H9 (cell line): ENCODE measurements at regions not wholly inside any gene's neighbourhood (a gene's known extent, or its start where the extent isn't known, plus 50 kb on each side); places are given as distances from the start of the nearest gene placed in this dataset.

Source experiments
- DNase-seq: peaks from one replicate; pipeline ENCODE4 v3.0.0-alpha.2; 2017
- H2AFZ ChIP-seq: one replicate; pipeline ENCODE4 v1.6.1; 2013; ENCODE audit warnings: mild to moderate bottlenecking, low read length, control low read depth, moderate library complexity
- H2AK5ac ChIP-seq: 2 replicates; pipeline ENCODE4 v1.6.1; 2013; ENCODE audit warnings: low read length, control low read depth, mixed read lengths; ENCODE audit not compliant: insufficient read length
- H2BK120ac ChIP-seq: one replicate; pipeline ENCODE4 v1.6.1; 2013; ENCODE audit warnings: low read depth, mild to moderate bottlenecking, low read length, control low read depth, inconsistent platforms; ENCODE audit not compliant: poor library complexity, severe bottlenecking
- H2BK12ac ChIP-seq: 2 replicates; pipeline ENCODE4 v1.6.1; 2013; ENCODE audit warnings: low read length, control low read depth, mixed read lengths, low read depth; ENCODE audit not compliant: insufficient read length
- H2BK15ac ChIP-seq: 2 replicates; pipeline ENCODE4 v1.6.1; 2013; ENCODE audit warnings: low read depth, low read length, control low read depth
- H2BK20ac ChIP-seq: one replicate; pipeline ENCODE4 v1.6.1; 2013; ENCODE audit warnings: low read depth, mild to moderate bottlenecking, low read length, control low read depth, inconsistent platforms; ENCODE audit not compliant: poor library complexity, severe bottlenecking
- H2BK5ac ChIP-seq: 2 replicates; pipeline ENCODE4 v1.6.1; 2013; ENCODE audit warnings: low read length, control low read depth, mixed read lengths; ENCODE audit not compliant: insufficient read length
- H3K14ac ChIP-seq: 2 replicates; pipeline ENCODE4 v1.6.1; 2013; ENCODE audit warnings: low read length, control low read depth; ENCODE audit not compliant: insufficient read depth
- H3K18ac ChIP-seq: 2 replicates; pipeline ENCODE4 v1.6.1; 2013; ENCODE audit warnings: low read depth, mild to moderate bottlenecking, mixed read lengths, low read length, control low read depth; ENCODE audit not compliant: insufficient read length
- H3K23ac ChIP-seq: 2 replicates; pipeline ENCODE4 v1.6.1; 2013; ENCODE audit warnings: low read length, control low read depth, mixed read lengths, low read depth; ENCODE audit not compliant: insufficient read length
- H3K23me2 ChIP-seq: 2 replicates; pipeline ENCODE4 v1.6.1; 2013; ENCODE audit warnings: low read depth, mild to moderate bottlenecking, mixed read lengths, low read length, control low read depth; ENCODE audit not compliant: insufficient read length, poor library complexity, severe bottlenecking
- H3K27ac ChIP-seq: 2 replicates; pipeline ENCODE4 v1.5.1; 2013; ENCODE audit warnings: low read length, control low read depth, mixed read lengths, low read depth; ENCODE audit not compliant: insufficient read length
- H3K27me3 ChIP-seq: 2 replicates; pipeline ENCODE4 v1.6.1; 2013; ENCODE audit warnings: low read length, control low read depth, inconsistent platforms; ENCODE audit not compliant: insufficient read depth
- H3K4ac ChIP-seq: 2 replicates; pipeline ENCODE4 v1.6.1; 2013; ENCODE audit warnings: low read depth, mild to moderate bottlenecking, control low read depth, inconsistent platforms, low read length, moderate library complexity
- H3K4me1 ChIP-seq: 2 replicates; pipeline ENCODE4 v1.6.1; 2013; ENCODE audit warnings: low read length, control low read depth, inconsistent platforms; ENCODE audit not compliant: insufficient read depth
- H3K4me2 ChIP-seq: 2 replicates; pipeline ENCODE4 v1.6.1; 2013; ENCODE audit warnings: low read length, control low read depth, mixed read lengths; ENCODE audit not compliant: insufficient read length, insufficient read depth
- H3K56ac ChIP-seq: 2 replicates; pipeline ENCODE4 v1.6.1; 2013; ENCODE audit warnings: low read depth, mild to moderate bottlenecking, mixed read lengths, low read length, control low read depth; ENCODE audit not compliant: insufficient read length
- H3K79me1 ChIP-seq: 2 replicates; pipeline ENCODE4 v1.6.1; 2013; ENCODE audit warnings: low read depth, mild to moderate bottlenecking, moderate library complexity, low read length, control low read depth, inconsistent platforms; ENCODE audit not compliant: insufficient read depth, poor library complexity, severe bottlenecking
- H3K79me2 ChIP-seq: 2 replicates; pipeline ENCODE4 v1.6.1; 2013; ENCODE audit warnings: low read length, control low read depth, inconsistent platforms; ENCODE audit not compliant: insufficient read depth
- H3K9ac ChIP-seq: 2 replicates; pipeline ENCODE4 v1.6.1; 2013; ENCODE audit warnings: low read length, control low read depth, mixed read lengths; ENCODE audit not compliant: insufficient read length; ENCODE audit errors: extremely low read depth
- H3K9me3 ChIP-seq: one replicate; pipeline ENCODE4 v1.6.1; 2013; ENCODE audit warnings: low read depth, low read length, inconsistent platforms; ENCODE audit not compliant: control insufficient read depth
- H3T11ph ChIP-seq: one replicate; pipeline ENCODE4 v1.6.1; 2013; ENCODE audit warnings: mild to moderate bottlenecking, low read length, control low read depth, inconsistent platforms
- H4K20me1 ChIP-seq: one replicate; pipeline ENCODE4 v1.6.1; 2013; ENCODE audit not compliant: control insufficient read depth, insufficient read length, insufficient read depth
- H4K5ac ChIP-seq: 2 replicates; pipeline ENCODE4 v1.6.1; 2013; ENCODE audit warnings: low read depth, mild to moderate bottlenecking, mixed read lengths, low read length, control low read depth; ENCODE audit not compliant: insufficient read length
- H4K8ac ChIP-seq: replicated peaks from 2 replicates; pipeline ENCODE4 v1.6.1; 2013; ENCODE audit warnings: low read length, control low read depth, mixed read lengths, low read depth; ENCODE audit not compliant: insufficient read length
- H4K91ac ChIP-seq: 2 replicates; pipeline ENCODE4 v1.6.1; 2013; ENCODE audit warnings: low read depth, mild to moderate bottlenecking, moderate library complexity, mixed read lengths, low read length, control low read depth; ENCODE audit not compliant: insufficient read length
- H3K27ac Mint-ChIP-seq, 3 experiments: 2 replicates in 2 of 3; 3 replicates in 1 of 3; pipeline ENCODE4 v1.8.0; 2020 to 2021; ENCODE audit warnings: mixed read lengths in 3 of 3, mild to moderate bottlenecking in 1 of 3, moderate library complexity in 1 of 3
- H3K27me3 Mint-ChIP-seq: 2 replicates; pipeline ENCODE4 v1.8.0; 2021; ENCODE audit warnings: low read depth, mild to moderate bottlenecking, moderate library complexity, mixed read lengths
- H3K36me3 Mint-ChIP-seq, 3 experiments: 2 replicates in 2 of 3; 3 replicates in 1 of 3; pipeline ENCODE4 v1.8.0; 2020 to 2021; ENCODE audit warnings: low read depth in 3 of 3, mixed read lengths in 3 of 3; ENCODE audit not compliant: insufficient read depth in 1 of 3
- H3K4me1 Mint-ChIP-seq, 2 experiments: 2 replicates each; pipeline ENCODE4 v1.8.0; 2020; ENCODE audit warnings: mixed read lengths in 2 of 2
- H3K4me3 Mint-ChIP-seq, 2 experiments: 2 replicates in 1 of 2; 3 replicates in 1 of 2; pipeline ENCODE4 v1.8.0; 2020 to 2021; ENCODE audit warnings: mild to moderate bottlenecking in 2 of 2, mixed read lengths in 2 of 2, moderate library complexity in 1 of 2
- H3K9me3 Mint-ChIP-seq, 2 experiments: 2 replicates in 1 of 2; 3 replicates in 1 of 2; pipeline ENCODE4 v1.8.0; 2020; ENCODE audit warnings: mild to moderate bottlenecking in 2 of 2, mixed read lengths in 2 of 2, moderate library complexity in 1 of 2
- WGBS: extraction: QIAGEN DNeasy Blood & Tissue Kit; methylation state at CpG from one replicate; pipeline ENCODE4 v1.1.7; 2013; ENCODE audit warnings: missing lambda C conversion rate, low lambda C conversion rate, mixed read lengths; ENCODE audit not compliant: insufficient read length; ENCODE audit errors: extremely low coverage; 5-methylcytosine and 5-hydroxymethylcytosine counted together
- TF ChIP-seq, protein P1 (sequence below): fragments of 200-600 bp; sonication (generic); conservative IDR thresholded peaks from 3 replicates; pipeline ENCODE4 v1.8.0; 2021; ENCODE audit warnings: antibody characterized with exemption, mild to moderate bottlenecking

DNA sequence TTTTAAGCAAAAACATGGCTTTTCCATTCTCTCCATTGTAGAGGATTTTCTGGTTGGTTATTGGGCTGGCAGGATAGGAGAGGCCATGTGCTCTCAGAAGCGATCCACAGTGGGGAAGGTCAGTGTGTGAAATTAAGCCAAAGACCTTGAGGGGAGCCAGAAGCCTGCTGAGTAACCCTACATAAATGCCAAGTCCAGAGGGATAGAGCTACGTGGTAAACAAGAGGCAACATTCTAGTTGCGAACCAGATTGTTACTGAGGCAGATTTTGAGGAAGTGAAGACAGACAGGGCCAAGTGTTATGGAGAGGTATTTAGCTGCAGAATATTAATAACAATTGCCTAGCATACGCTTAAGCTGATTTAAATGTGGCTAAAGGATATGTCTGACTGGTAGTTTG, 592.8 kb upstream of the GBE1 start:
- H3T11ph ChIP-seq: no peak overlapping the region
- H3K79me2 ChIP-seq: no peaks in the 10 kb centered on the region
- Mint-ChIP-seq H3K9me3 (no peaks in the 10 kb centered on the region; a peak in 1 of 5 replicates), H3K27me3 (no peaks in the 10 kb centered on the region), H3K4me1 (peaks cover 33 to 35% of the 10 kb centered on the region in 2 experiments), H3K36me3 (peaks cover 0 to 9% (median 0%) of the 10 kb centered on the region in 3 experiments; a peak in 3 of 7 replicates), H3K4me3 (no peak overlapping the region), H3K27ac (peak overlapping the region in 2 of 3 experiments; percentile 49 to 67; a peak in 4 of 7 replicates)
- no peak overlapping the region for H3K9ac ChIP-seq
- no peak overlapping the region for H4K5ac ChIP-seq
- H3K27me3 ChIP-seq: no peaks in the 10 kb centered on the region
- H3K9me3 ChIP-seq: no peaks in the 10 kb centered on the region
- peaks cover 2% of the 10 kb centered on the region; the same call in 1 of the 2 replicates for H3K4me1 ChIP-seq
- no peak overlapping the region for H2BK12ac ChIP-seq
- H3K18ac ChIP-seq: no peak overlapping the region
- TF ChIP-seq, protein P1, sequence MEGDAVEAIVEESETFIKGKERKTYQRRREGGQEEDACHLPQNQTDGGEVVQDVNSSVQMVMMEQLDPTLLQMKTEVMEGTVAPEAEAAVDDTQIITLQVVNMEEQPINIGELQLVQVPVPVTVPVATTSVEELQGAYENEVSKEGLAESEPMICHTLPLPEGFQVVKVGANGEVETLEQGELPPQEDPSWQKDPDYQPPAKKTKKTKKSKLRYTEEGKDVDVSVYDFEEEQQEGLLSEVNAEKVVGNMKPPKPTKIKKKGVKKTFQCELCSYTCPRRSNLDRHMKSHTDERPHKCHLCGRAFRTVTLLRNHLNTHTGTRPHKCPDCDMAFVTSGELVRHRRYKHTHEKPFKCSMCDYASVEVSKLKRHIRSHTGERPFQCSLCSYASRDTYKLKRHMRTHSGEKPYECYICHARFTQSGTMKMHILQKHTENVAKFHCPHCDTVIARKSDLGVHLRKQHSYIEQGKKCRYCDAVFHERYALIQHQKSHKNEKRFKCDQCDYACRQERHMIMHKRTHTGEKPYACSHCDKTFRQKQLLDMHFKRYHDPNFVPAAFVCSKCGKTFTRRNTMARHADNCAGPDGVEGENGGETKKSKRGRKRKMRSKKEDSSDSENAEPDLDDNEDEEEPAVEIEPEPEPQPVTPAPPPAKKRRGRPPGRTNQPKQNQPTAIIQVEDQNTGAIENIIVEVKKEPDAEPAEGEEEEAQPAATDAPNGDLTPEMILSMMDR: no peak
- H2BK120ac ChIP-seq: no peak overlapping the region
- H4K91ac ChIP-seq: no peak overlapping the region
- WGBS: no CpG with 5 or more reads among the region's 4 CpGs
- no peak overlapping the region for H3K4me2 ChIP-seq
- no peak overlapping the region for H4K8ac ChIP-seq
- H2BK5ac ChIP-seq: no peak overlapping the region
- H3K27ac ChIP-seq: no peak overlapping the region
- H4K20me1 ChIP-seq: no peaks in the 10 kb centered on the region
- no peak for DNase-seq
- no peak overlapping the region for H2AK5ac ChIP-seq
- H2BK20ac ChIP-seq: no peak overlapping the region
- no peaks in the 10 kb centered on the region for H3K79me1 ChIP-seq
- H3K23me2 ChIP-seq: no peaks in the 10 kb centered on the region
- H3K14ac ChIP-seq: no peak overlapping the region
- no peak overlapping the region for H3K4ac ChIP-seq
- no peak overlapping the region for H3K56ac ChIP-seq
- H2BK15ac ChIP-seq: no peak overlapping the region
- no peak overlapping the region for H3K23ac ChIP-seq
- no peak overlapping the region for H2AFZ ChIP-seq
